H9 (cell line): ENCODE measurements at regions not wholly inside any gene's neighbourhood (a gene's known extent, or its start where the extent isn't known, plus 50 kb on each side); places are given as distances from the start of the nearest gene placed in this dataset.
A peak's percentile ranks its signal among the peaks of the same experiment; 100 is the strongest.

ENCODE experiments used
- DNase-seq: peaks from one replicate; pipeline ENCODE4 v3.0.0-alpha.2; 2017
- H2AFZ ChIP-seq: one replicate; pipeline ENCODE4 v1.6.1; 2013; ENCODE audit warnings: mild to moderate bottlenecking, low read length, control low read depth, moderate library complexity
- H2AK5ac ChIP-seq: 2 replicates; pipeline ENCODE4 v1.6.1; 2013; ENCODE audit warnings: low read length, control low read depth, mixed read lengths; ENCODE audit not compliant: insufficient read length
- H2BK120ac ChIP-seq: one replicate; pipeline ENCODE4 v1.6.1; 2013; ENCODE audit warnings: low read depth, mild to moderate bottlenecking, low read length, control low read depth, inconsistent platforms; ENCODE audit not compliant: poor library complexity, severe bottlenecking
- H2BK12ac ChIP-seq: 2 replicates; pipeline ENCODE4 v1.6.1; 2013; ENCODE audit warnings: low read length, control low read depth, mixed read lengths, low read depth; ENCODE audit not compliant: insufficient read length
- H2BK15ac ChIP-seq: 2 replicates; pipeline ENCODE4 v1.6.1; 2013; ENCODE audit warnings: low read depth, low read length, control low read depth
- H2BK20ac ChIP-seq: one replicate; pipeline ENCODE4 v1.6.1; 2013; ENCODE audit warnings: low read depth, mild to moderate bottlenecking, low read length, control low read depth, inconsistent platforms; ENCODE audit not compliant: poor library complexity, severe bottlenecking
- H2BK5ac ChIP-seq: 2 replicates; pipeline ENCODE4 v1.6.1; 2013; ENCODE audit warnings: low read length, control low read depth, mixed read lengths; ENCODE audit not compliant: insufficient read length
- H3K14ac ChIP-seq: 2 replicates; pipeline ENCODE4 v1.6.1; 2013; ENCODE audit warnings: low read length, control low read depth; ENCODE audit not compliant: insufficient read depth
- H3K18ac ChIP-seq: 2 replicates; pipeline ENCODE4 v1.6.1; 2013; ENCODE audit warnings: low read depth, mild to moderate bottlenecking, mixed read lengths, low read length, control low read depth; ENCODE audit not compliant: insufficient read length
- H3K23ac ChIP-seq: 2 replicates; pipeline ENCODE4 v1.6.1; 2013; ENCODE audit warnings: low read length, control low read depth, mixed read lengths, low read depth; ENCODE audit not compliant: insufficient read length
- H3K23me2 ChIP-seq: 2 replicates; pipeline ENCODE4 v1.6.1; 2013; ENCODE audit warnings: low read depth, mild to moderate bottlenecking, mixed read lengths, low read length, control low read depth; ENCODE audit not compliant: insufficient read length, poor library complexity, severe bottlenecking
- H3K27ac ChIP-seq: 2 replicates; pipeline ENCODE4 v1.5.1; 2013; ENCODE audit warnings: low read length, control low read depth, mixed read lengths, low read depth; ENCODE audit not compliant: insufficient read length
- H3K27me3 ChIP-seq: 2 replicates; pipeline ENCODE4 v1.6.1; 2013; ENCODE audit warnings: low read length, control low read depth, inconsistent platforms; ENCODE audit not compliant: insufficient read depth
- H3K4ac ChIP-seq: 2 replicates; pipeline ENCODE4 v1.6.1; 2013; ENCODE audit warnings: low read depth, mild to moderate bottlenecking, control low read depth, inconsistent platforms, low read length, moderate library complexity
- H3K4me1 ChIP-seq: 2 replicates; pipeline ENCODE4 v1.6.1; 2013; ENCODE audit warnings: low read length, control low read depth, inconsistent platforms; ENCODE audit not compliant: insufficient read depth
- H3K4me2 ChIP-seq: 2 replicates; pipeline ENCODE4 v1.6.1; 2013; ENCODE audit warnings: low read length, control low read depth, mixed read lengths; ENCODE audit not compliant: insufficient read length, insufficient read depth
- H3K56ac ChIP-seq: 2 replicates; pipeline ENCODE4 v1.6.1; 2013; ENCODE audit warnings: low read depth, mild to moderate bottlenecking, mixed read lengths, low read length, control low read depth; ENCODE audit not compliant: insufficient read length
- H3K79me1 ChIP-seq: 2 replicates; pipeline ENCODE4 v1.6.1; 2013; ENCODE audit warnings: low read depth, mild to moderate bottlenecking, moderate library complexity, low read length, control low read depth, inconsistent platforms; ENCODE audit not compliant: insufficient read depth, poor library complexity, severe bottlenecking
- H3K79me2 ChIP-seq: 2 replicates; pipeline ENCODE4 v1.6.1; 2013; ENCODE audit warnings: low read length, control low read depth, inconsistent platforms; ENCODE audit not compliant: insufficient read depth
- H3K9ac ChIP-seq: 2 replicates; pipeline ENCODE4 v1.6.1; 2013; ENCODE audit warnings: low read length, control low read depth, mixed read lengths; ENCODE audit not compliant: insufficient read length; ENCODE audit errors: extremely low read depth
- H3K9me3 ChIP-seq: one replicate; pipeline ENCODE4 v1.6.1; 2013; ENCODE audit warnings: low read depth, low read length, inconsistent platforms; ENCODE audit not compliant: control insufficient read depth
- H3T11ph ChIP-seq: one replicate; pipeline ENCODE4 v1.6.1; 2013; ENCODE audit warnings: mild to moderate bottlenecking, low read length, control low read depth, inconsistent platforms
- H4K20me1 ChIP-seq: one replicate; pipeline ENCODE4 v1.6.1; 2013; ENCODE audit not compliant: control insufficient read depth, insufficient read length, insufficient read depth
- H4K5ac ChIP-seq: 2 replicates; pipeline ENCODE4 v1.6.1; 2013; ENCODE audit warnings: low read depth, mild to moderate bottlenecking, mixed read lengths, low read length, control low read depth; ENCODE audit not compliant: insufficient read length
- H4K8ac ChIP-seq: replicated peaks from 2 replicates; pipeline ENCODE4 v1.6.1; 2013; ENCODE audit warnings: low read length, control low read depth, mixed read lengths, low read depth; ENCODE audit not compliant: insufficient read length
- H4K91ac ChIP-seq: 2 replicates; pipeline ENCODE4 v1.6.1; 2013; ENCODE audit warnings: low read depth, mild to moderate bottlenecking, moderate library complexity, mixed read lengths, low read length, control low read depth; ENCODE audit not compliant: insufficient read length
- H3K27ac Mint-ChIP-seq, 3 experiments: 2 replicates in 2 of 3; 3 replicates in 1 of 3; pipeline ENCODE4 v1.8.0; 2020 to 2021; ENCODE audit warnings: mixed read lengths in 3 of 3, mild to moderate bottlenecking in 1 of 3, moderate library complexity in 1 of 3
- H3K27me3 Mint-ChIP-seq: 2 replicates; pipeline ENCODE4 v1.8.0; 2021; ENCODE audit warnings: low read depth, mild to moderate bottlenecking, moderate library complexity, mixed read lengths
- H3K36me3 Mint-ChIP-seq, 3 experiments: 2 replicates in 2 of 3; 3 replicates in 1 of 3; pipeline ENCODE4 v1.8.0; 2020 to 2021; ENCODE audit warnings: low read depth in 3 of 3, mixed read lengths in 3 of 3; ENCODE audit not compliant: insufficient read depth in 1 of 3
- H3K4me1 Mint-ChIP-seq, 2 experiments: 2 replicates each; pipeline ENCODE4 v1.8.0; 2020; ENCODE audit warnings: mixed read lengths in 2 of 2
- H3K4me3 Mint-ChIP-seq, 2 experiments: 2 replicates in 1 of 2; 3 replicates in 1 of 2; pipeline ENCODE4 v1.8.0; 2020 to 2021; ENCODE audit warnings: mild to moderate bottlenecking in 2 of 2, mixed read lengths in 2 of 2, moderate library complexity in 1 of 2
- H3K9me3 Mint-ChIP-seq, 2 experiments: 2 replicates in 1 of 2; 3 replicates in 1 of 2; pipeline ENCODE4 v1.8.0; 2020; ENCODE audit warnings: mild to moderate bottlenecking in 2 of 2, mixed read lengths in 2 of 2, moderate library complexity in 1 of 2
- WGBS: extraction: QIAGEN DNeasy Blood & Tissue Kit; methylation state at CpG from one replicate; pipeline ENCODE4 v1.1.7; 2013; ENCODE audit warnings: missing lambda C conversion rate, low lambda C conversion rate, mixed read lengths; ENCODE audit not compliant: insufficient read length; ENCODE audit errors: extremely low coverage; 5-methylcytosine and 5-hydroxymethylcytosine counted together
- TF ChIP-seq, protein P1 (sequence below): fragments of 200-600 bp; sonication (generic); conservative IDR thresholded peaks from 3 replicates; pipeline ENCODE4 v1.8.0; 2021; ENCODE audit warnings: antibody characterized with exemption, mild to moderate bottlenecking

GRCh38 chr20:3323398-3323797 is 84.1 kb downstream of the DNAAF9 start:
- Mint-ChIP-seq H3K36me3 (0 out of 7 replicates have a peak, but pooled peaks cover 0 to under 1% (median 0%) of the 10 kb centered on the region in 3 experiments), H3K4me1 (peaks cover 0 to 8% of the 10 kb centered on the region in 2 experiments; a peak in 1 of 4 replicates), H3K4me3 (no peak overlapping the region), H3K27me3 (no peaks in the 10 kb centered on the region), H3K9me3 (no peaks in the 10 kb centered on the region), H3K27ac (peak overlapping the region in 1 of 3 experiments; percentile 61; a peak in 1 of 7 replicates)
- no peak overlapping the region for H2BK15ac ChIP-seq
- H3K56ac ChIP-seq = no peak overlapping the region
- H2BK120ac ChIP-seq = no peak overlapping the region
- H2AK5ac ChIP-seq = no peak overlapping the region
- H3K23ac ChIP-seq = no peak overlapping the region
- DNase-seq = no peak
- H4K8ac ChIP-seq = no peak overlapping the region
- no peak overlapping the region for H3K4me2 ChIP-seq
- WGBS = no CpG with 5 or more reads among the region's 5 CpGs
- H2BK20ac ChIP-seq = no peak overlapping the region
- H3K79me1 ChIP-seq = no peaks in the 10 kb centered on the region
- no peak overlapping the region for H3T11ph ChIP-seq
- no peak overlapping the region for H2BK5ac ChIP-seq
- H4K91ac ChIP-seq = no peak overlapping the region
- no peaks in the 10 kb centered on the region for H3K79me2 ChIP-seq
- no peak overlapping the region for H3K14ac ChIP-seq
- H2AFZ ChIP-seq = no peak overlapping the region
- no peaks in the 10 kb centered on the region for H3K9me3 ChIP-seq
- H3K4ac ChIP-seq = no peak overlapping the region
- no peak overlapping the region for H3K18ac ChIP-seq
- H4K20me1 ChIP-seq = no peaks in the 10 kb centered on the region
- H3K27me3 ChIP-seq = no peaks in the 10 kb centered on the region
- no peak overlapping the region for H4K5ac ChIP-seq
- H3K9ac ChIP-seq = no peak overlapping the region
- no peaks in the 10 kb centered on the region for H3K23me2 ChIP-seq
- TF ChIP-seq, protein P1, sequence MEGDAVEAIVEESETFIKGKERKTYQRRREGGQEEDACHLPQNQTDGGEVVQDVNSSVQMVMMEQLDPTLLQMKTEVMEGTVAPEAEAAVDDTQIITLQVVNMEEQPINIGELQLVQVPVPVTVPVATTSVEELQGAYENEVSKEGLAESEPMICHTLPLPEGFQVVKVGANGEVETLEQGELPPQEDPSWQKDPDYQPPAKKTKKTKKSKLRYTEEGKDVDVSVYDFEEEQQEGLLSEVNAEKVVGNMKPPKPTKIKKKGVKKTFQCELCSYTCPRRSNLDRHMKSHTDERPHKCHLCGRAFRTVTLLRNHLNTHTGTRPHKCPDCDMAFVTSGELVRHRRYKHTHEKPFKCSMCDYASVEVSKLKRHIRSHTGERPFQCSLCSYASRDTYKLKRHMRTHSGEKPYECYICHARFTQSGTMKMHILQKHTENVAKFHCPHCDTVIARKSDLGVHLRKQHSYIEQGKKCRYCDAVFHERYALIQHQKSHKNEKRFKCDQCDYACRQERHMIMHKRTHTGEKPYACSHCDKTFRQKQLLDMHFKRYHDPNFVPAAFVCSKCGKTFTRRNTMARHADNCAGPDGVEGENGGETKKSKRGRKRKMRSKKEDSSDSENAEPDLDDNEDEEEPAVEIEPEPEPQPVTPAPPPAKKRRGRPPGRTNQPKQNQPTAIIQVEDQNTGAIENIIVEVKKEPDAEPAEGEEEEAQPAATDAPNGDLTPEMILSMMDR = no peak
- H3K27ac ChIP-seq = no peak overlapping the region
- no peak overlapping the region for H2BK12ac ChIP-seq
- no peaks in the 10 kb centered on the region for H3K4me1 ChIP-seq
